ENCODE measurements at regions not wholly inside any gene's neighbourhood (a gene's known extent, or its start where the extent isn't known, plus 50 kb on each side); places are given as distances from the start of the nearest gene placed in this dataset.

GRCh38 chr3:40705663-40706062 lies 180.9 kb downstream of the ZNF621 start:
- intact Hi-C loops (cut with micrococcal nuclease), result no loop called here
- no peaks in the 10 kb centered on the region for H3K4me1 Mint-ChIP-seq
- ChIA-PET POLR2A (no interaction called here), CTCF (no interaction called here)
- Histone ChIP-seq H3K9me3 (ENCODE audit: control insufficient read depth in 2 of 3, low read length in 3 of 3) (no peaks in the 10 kb centered on the region), H3K36me3 (ENCODE audit: control insufficient read depth in 2 of 3, insufficient read depth in 3 of 3, low read length in 3 of 3) (no peaks in the 10 kb centered on the region), H3K27me3 (ENCODE audit: control insufficient read depth in 2 of 2, insufficient read depth in 2 of 2, low read length in 2 of 2) (peaks cover 0 to 4% of the 10 kb centered on the region in 2 donors), H3K27ac (ENCODE audit: low read depth, low read length) (no peak overlapping the region), H3K4me3 (ENCODE audit: low read length) (no peak overlapping the region), H3K4me1 (ENCODE audit: control insufficient read depth in 2 of 2, insufficient read depth in 2 of 2, low read length in 2 of 2) (no peaks in the 10 kb centered on the region)
- no peak for ATAC-seq
- H3K9me3 Mint-ChIP-seq, result peaks cover 0 to 15% (median 0%) of the 10 kb centered on the region in 11 donors
- no peaks in the 10 kb centered on the region for H3K36me3 Mint-ChIP-seq
- peaks cover 0 to 19% (median 13%) of the 10 kb centered on the region in 5 donors for H3K27me3 Mint-ChIP-seq
- H3K4me3 Mint-ChIP-seq, result no peak overlapping the region
- DNase-seq, result no peak
- H3K27ac Mint-ChIP-seq, result no peak overlapping the region

DNA sequence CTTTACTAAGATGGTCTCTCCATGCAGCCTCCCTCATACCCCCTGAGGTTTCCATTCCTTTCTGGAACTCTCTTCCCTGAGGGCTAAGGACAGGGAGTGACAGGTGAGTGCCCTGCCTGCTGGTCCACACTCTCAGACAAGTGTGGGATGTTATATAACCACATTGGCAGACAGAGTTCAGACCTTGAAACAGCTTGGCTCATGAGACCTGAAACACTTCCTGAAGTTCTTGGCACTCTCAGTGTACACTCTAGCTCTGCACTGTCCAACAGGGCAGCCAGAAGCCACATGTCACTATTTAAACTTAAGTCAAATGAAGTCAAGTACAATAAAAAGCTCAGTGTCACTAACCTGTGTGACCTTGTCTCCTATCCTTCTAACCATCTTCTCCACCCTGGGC lies 188.5 kb downstream of the ZNF621 start:
- Mint-ChIP-seq H3K9me3 (no peaks in the 10 kb centered on the region), H3K27me3 (peaks cover 9 to 36% (median 23%) of the 10 kb centered on the region in 5 donors), H3K36me3 (no peaks in the 10 kb centered on the region), H3K4me1 (peaks cover 0 to 5% (median 0%) of the 10 kb centered on the region in 7 donors), H3K27ac (no peak overlapping the region), H3K4me3 (no peak overlapping the region)
- DNase-seq (no peak), ATAC-seq (no peak)
- Histone ChIP-seq H3K36me3 (ENCODE audit: control insufficient read depth in 2 of 3, insufficient read depth in 3 of 3, low read length in 3 of 3) (no peaks in the 10 kb centered on the region), H3K4me3 (ENCODE audit: low read length) (no peak overlapping the region), H3K9me3 (ENCODE audit: control insufficient read depth in 2 of 3, low read length in 3 of 3) (no peaks in the 10 kb centered on the region), H3K27me3 (ENCODE audit: control insufficient read depth in 2 of 2, insufficient read depth in 2 of 2, low read length in 2 of 2) (peaks cover 0 to 4% of the 10 kb centered on the region in 2 donors), H3K4me1 (ENCODE audit: control insufficient read depth in 2 of 2, insufficient read depth in 2 of 2, low read length in 2 of 2) (no peaks in the 10 kb centered on the region), H3K27ac (ENCODE audit: low read depth, low read length) (no peak overlapping the region)
- POLR2A ChIA-PET, result no interaction called here
- CTCF ChIA-PET, result no interaction called here
- intact Hi-C loops (cut with micrococcal nuclease), result no loop called here

- Mint-ChIP-seq H3K27me3 (peaks cover 9 to 36% (median 23%) of the 10 kb centered on the region in 5 donors), H3K9me3 (no peaks in the 10 kb centered on the region), H3K27ac (no peak overlapping the region), H3K4me3 (no peak overlapping the region), H3K4me1 (peaks cover 0 to 5% (median 0%) of the 10 kb centered on the region in 7 donors), H3K36me3 (no peaks in the 10 kb centered on the region)
- intact Hi-C loops (cut with micrococcal nuclease), result no loop called here
- Histone ChIP-seq H3K36me3 (ENCODE audit: control insufficient read depth in 2 of 3, insufficient read depth in 3 of 3, low read length in 3 of 3) (no peaks in the 10 kb centered on the region), H3K4me1 (ENCODE audit: control insufficient read depth in 2 of 2, insufficient read depth in 2 of 2, low read length in 2 of 2) (no peaks in the 10 kb centered on the region), H3K27ac (ENCODE audit: low read depth, low read length) (no peak overlapping the region), H3K27me3 (ENCODE audit: control insufficient read depth in 2 of 2, insufficient read depth in 2 of 2, low read length in 2 of 2) (no peaks in the 10 kb centered on the region), H3K4me3 (ENCODE audit: low read length) (no peak overlapping the region), H3K9me3 (ENCODE audit: control insufficient read depth in 2 of 3, low read length in 3 of 3) (no peaks in the 10 kb centered on the region)
- ATAC-seq (no peak), DNase-seq (no peak)
- ChIA-PET POLR2A (no interaction called here), CTCF (no interaction called here)
Measured at GRCh38 chr3:40713795-40714194, 189.0 kb downstream of the ZNF621 start.

- ATAC-seq (no peak), DNase-seq (no peak)
- H3K27me3 Mint-ChIP-seq, result peaks cover 9 to 31% (median 23%) of the 10 kb centered on the region in 5 donors
- intact Hi-C loops (cut with micrococcal nuclease), result no loop called here
- Histone ChIP-seq H3K27ac (ENCODE audit: low read depth, low read length) (no peak overlapping the region), H3K27me3 (ENCODE audit: control insufficient read depth in 2 of 2, insufficient read depth in 2 of 2, low read length in 2 of 2) (no peaks in the 10 kb centered on the region), H3K9me3 (ENCODE audit: control insufficient read depth in 2 of 3, low read length in 3 of 3) (no peaks in the 10 kb centered on the region), H3K4me1 (ENCODE audit: control insufficient read depth in 2 of 2, insufficient read depth in 2 of 2, low read length in 2 of 2) (no peaks in the 10 kb centered on the region), H3K36me3 (ENCODE audit: control insufficient read depth in 2 of 3, insufficient read depth in 3 of 3, low read length in 3 of 3) (no peaks in the 10 kb centered on the region), H3K4me3 (ENCODE audit: low read length) (no peak overlapping the region)
- H3K4me3 Mint-ChIP-seq, result no peak overlapping the region
- POLR2A ChIA-PET, result no interaction called here
- H3K9me3 Mint-ChIP-seq, result no peaks in the 10 kb centered on the region
- no peaks in the 10 kb centered on the region for H3K36me3 Mint-ChIP-seq
- CTCF ChIA-PET, result no interaction called here
- H3K27ac Mint-ChIP-seq, result no peak overlapping the region
- peaks cover 0 to 5% (median 0%) of the 10 kb centered on the region in 7 donors for H3K4me1 Mint-ChIP-seq
Measured at GRCh38 chr3:40714771-40715345, 190.1 kb downstream of the ZNF621 start.

- Mint-ChIP-seq H3K9me3 (no peaks in the 10 kb centered on the region), H3K27me3 (peaks cover 9 to 31% (median 23%) of the 10 kb centered on the region in 5 donors), H3K4me3 (no peak overlapping the region), H3K4me1 (peaks cover 0 to 5% (median 0%) of the 10 kb centered on the region in 7 donors), H3K36me3 (no peaks in the 10 kb centered on the region), H3K27ac (no peak overlapping the region)
- ATAC-seq (no peak), DNase-seq (no peak)
- Histone ChIP-seq H3K36me3 (ENCODE audit: control insufficient read depth in 2 of 3, insufficient read depth in 3 of 3, low read length in 3 of 3) (no peaks in the 10 kb centered on the region), H3K4me3 (ENCODE audit: low read length) (no peak overlapping the region), H3K9me3 (ENCODE audit: control insufficient read depth in 2 of 3, low read length in 3 of 3) (no peaks in the 10 kb centered on the region), H3K27ac (ENCODE audit: low read depth, low read length) (no peak overlapping the region), H3K27me3 (ENCODE audit: control insufficient read depth in 2 of 2, insufficient read depth in 2 of 2, low read length in 2 of 2) (no peaks in the 10 kb centered on the region), H3K4me1 (ENCODE audit: control insufficient read depth in 2 of 2, insufficient read depth in 2 of 2, low read length in 2 of 2) (no peaks in the 10 kb centered on the region)
- ChIA-PET CTCF (no interaction called here), POLR2A (no interaction called here)
- intact Hi-C loops (cut with micrococcal nuclease), result no loop called here
Measured at GRCh38 chr3:40715551-40715950, 190.8 kb downstream of the ZNF621 start.

DNA sequence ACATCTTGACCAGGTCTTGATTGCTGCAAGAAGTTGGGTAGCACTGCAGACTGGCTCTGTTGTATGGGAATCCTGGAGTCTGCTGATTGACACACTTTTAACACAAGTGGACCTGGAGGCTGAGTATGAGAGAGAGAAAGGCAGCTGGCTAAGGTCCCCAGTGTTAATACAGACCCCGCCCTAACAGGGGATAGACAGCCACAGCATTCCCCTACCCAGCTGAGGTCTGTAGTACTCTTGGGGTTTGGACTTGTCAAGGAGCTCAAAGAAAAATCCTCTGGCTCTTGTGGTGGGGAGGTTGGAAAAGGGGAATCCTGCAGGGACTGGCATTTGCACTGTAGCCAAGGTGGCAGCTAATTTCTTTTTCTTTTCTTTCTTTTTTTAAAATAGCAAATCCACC lies 192.7 kb downstream of the ZNF621 start:
- H3K9me3 Mint-ChIP-seq, result no peaks in the 10 kb centered on the region
- ChIA-PET CTCF (no interaction called here), POLR2A (no interaction called here)
- H3K27ac Mint-ChIP-seq, result no peak overlapping the region
- no peaks in the 10 kb centered on the region for H3K36me3 Mint-ChIP-seq
- H3K27ac ChIP-seq (ENCODE audit: low read depth, low read length), result no peak overlapping the region
- H3K27me3 ChIP-seq (ENCODE audit: control insufficient read depth in 2 of 2, insufficient read depth in 2 of 2, low read length in 2 of 2), result no peaks in the 10 kb centered on the region
- H3K4me3 Mint-ChIP-seq, result no peak overlapping the region
- peaks cover 9 to 23% (median 20%) of the 10 kb centered on the region in 5 donors for H3K27me3 Mint-ChIP-seq
- no peaks in the 10 kb centered on the region for H3K36me3 ChIP-seq (ENCODE audit: control insufficient read depth in 2 of 3, insufficient read depth in 3 of 3, low read length in 3 of 3)
- peaks cover 0 to 5% (median 0%) of the 10 kb centered on the region in 7 donors for H3K4me1 Mint-ChIP-seq
- intact Hi-C loops (cut with micrococcal nuclease), result no loop called here
- no peaks in the 10 kb centered on the region for H3K4me1 ChIP-seq (ENCODE audit: control insufficient read depth in 2 of 2, insufficient read depth in 2 of 2, low read length in 2 of 2)
- H3K9me3 ChIP-seq (ENCODE audit: control insufficient read depth in 2 of 3, low read length in 3 of 3), result no peaks in the 10 kb centered on the region
- no peak for DNase-seq
- no peak for ATAC-seq
- no peak overlapping the region for H3K4me3 ChIP-seq (ENCODE audit: low read length)

- no peaks in the 10 kb centered on the region for H3K36me3 Mint-ChIP-seq
- Histone ChIP-seq H3K9me3 (ENCODE audit: control insufficient read depth in 2 of 3, low read length in 3 of 3) (no peaks in the 10 kb centered on the region), H3K4me3 (ENCODE audit: low read length) (no peak overlapping the region), H3K27ac (ENCODE audit: low read depth, low read length) (no peak overlapping the region), H3K36me3 (ENCODE audit: control insufficient read depth in 2 of 3, insufficient read depth in 3 of 3, low read length in 3 of 3) (no peaks in the 10 kb centered on the region), H3K4me1 (ENCODE audit: control insufficient read depth in 2 of 2, insufficient read depth in 2 of 2, low read length in 2 of 2) (no peaks in the 10 kb centered on the region), H3K27me3 (ENCODE audit: control insufficient read depth in 2 of 2, insufficient read depth in 2 of 2, low read length in 2 of 2) (no peaks in the 10 kb centered on the region)
- no peak overlapping the region for H3K27ac Mint-ChIP-seq
- H3K27me3 Mint-ChIP-seq, result peaks cover 9 to 23% (median 15%) of the 10 kb centered on the region in 5 donors
- peaks cover 0 to 5% (median 0%) of the 10 kb centered on the region in 7 donors for H3K4me1 Mint-ChIP-seq
- ATAC-seq (no peak), DNase-seq (no peak)
- intact Hi-C loops (cut with micrococcal nuclease), result no loop called here
- ChIA-PET POLR2A (no interaction called here), CTCF (no interaction called here)
- H3K4me3 Mint-ChIP-seq, result no peak overlapping the region
- no peaks in the 10 kb centered on the region for H3K9me3 Mint-ChIP-seq
Measured at GRCh38 chr3:40718209-40718608, 193.4 kb downstream of the ZNF621 start.
